WTC11 (cell line): ENCODE measurements at regions not wholly inside any gene's neighbourhood (a gene's known extent, or its start where the extent isn't known, plus 50 kb on each side); places are given as distances from the start of the nearest gene placed in this dataset.

Source experiments
- CTCF ChIP-seq: fragments of 200-600 bp; IDR thresholded peaks from 2 replicates; pipeline ENCODE4 v1.8.0; 2022; ENCODE audit warnings: antibody characterized with exemption
- ELF4 ChIP-seq: sonication (generic); formaldehyde crosslinking; IDR thresholded peaks from 2 replicates; pipeline ENCODE4 v1.8.1; 2022; ENCODE audit warnings: low read depth, mild to moderate bottlenecking, moderate library complexity, missing genetic modification reagents
- JUN ChIP-seq: sonication (generic); formaldehyde crosslinking; IDR thresholded peaks from 2 replicates; pipeline ENCODE4 v1.8.0; 2023; ENCODE audit warnings: mild to moderate bottlenecking, missing genetic modification reagents

DNA sequence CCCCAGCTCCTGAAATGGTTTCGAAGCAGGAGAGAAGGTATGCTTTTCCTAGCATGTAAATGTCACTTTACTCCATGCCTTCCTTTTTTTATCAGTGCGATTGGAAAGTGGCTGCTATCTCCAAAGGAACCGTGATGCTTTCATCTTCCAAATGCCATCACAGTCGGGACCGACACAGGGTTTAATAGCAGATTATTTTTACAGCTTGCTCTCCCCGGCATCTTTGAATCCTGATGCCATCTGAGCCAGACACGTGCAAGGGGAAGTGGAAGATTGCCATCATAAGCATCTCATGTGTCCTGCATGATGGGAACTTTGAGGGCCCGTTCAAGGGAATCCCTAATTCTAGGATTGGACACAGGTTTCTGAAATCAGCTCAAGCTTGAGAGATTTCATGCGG is 253.4 kb upstream of the KCNG1 start:
- TF ChIP-seq CTCF (no peak), JUN (CRISPR knock-in tag) (no peak), ELF4 (CRISPR knock-in tag) (no peak)
